ENCODE measurements at regions not wholly inside any gene's neighbourhood (a gene's known extent, or its start where the extent isn't known, plus 50 kb on each side); places are given as distances from the start of the nearest gene placed in this dataset.

DNA sequence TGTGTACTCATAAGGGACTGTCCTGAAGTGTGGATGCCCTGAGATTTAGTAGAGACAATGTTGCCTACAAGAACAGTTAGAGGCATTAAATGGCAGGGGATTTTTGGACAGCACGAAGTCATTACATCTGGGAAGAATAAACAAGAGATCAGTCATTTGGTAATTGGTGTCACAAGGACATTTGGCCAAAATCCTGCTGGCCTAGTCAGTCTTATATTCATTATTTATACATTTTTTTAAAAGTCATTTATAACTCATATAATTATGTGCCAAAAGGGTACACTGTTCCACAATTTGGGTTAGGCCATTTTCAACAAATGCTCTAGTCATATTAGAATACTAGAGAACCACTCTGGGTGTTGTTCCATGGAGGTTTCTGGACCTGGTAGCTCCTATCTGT, 104.7 kb downstream of the LRATD1 start:
- TF ChIP-seq, protein P1, sequence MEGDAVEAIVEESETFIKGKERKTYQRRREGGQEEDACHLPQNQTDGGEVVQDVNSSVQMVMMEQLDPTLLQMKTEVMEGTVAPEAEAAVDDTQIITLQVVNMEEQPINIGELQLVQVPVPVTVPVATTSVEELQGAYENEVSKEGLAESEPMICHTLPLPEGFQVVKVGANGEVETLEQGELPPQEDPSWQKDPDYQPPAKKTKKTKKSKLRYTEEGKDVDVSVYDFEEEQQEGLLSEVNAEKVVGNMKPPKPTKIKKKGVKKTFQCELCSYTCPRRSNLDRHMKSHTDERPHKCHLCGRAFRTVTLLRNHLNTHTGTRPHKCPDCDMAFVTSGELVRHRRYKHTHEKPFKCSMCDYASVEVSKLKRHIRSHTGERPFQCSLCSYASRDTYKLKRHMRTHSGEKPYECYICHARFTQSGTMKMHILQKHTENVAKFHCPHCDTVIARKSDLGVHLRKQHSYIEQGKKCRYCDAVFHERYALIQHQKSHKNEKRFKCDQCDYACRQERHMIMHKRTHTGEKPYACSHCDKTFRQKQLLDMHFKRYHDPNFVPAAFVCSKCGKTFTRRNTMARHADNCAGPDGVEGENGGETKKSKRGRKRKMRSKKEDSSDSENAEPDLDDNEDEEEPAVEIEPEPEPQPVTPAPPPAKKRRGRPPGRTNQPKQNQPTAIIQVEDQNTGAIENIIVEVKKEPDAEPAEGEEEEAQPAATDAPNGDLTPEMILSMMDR (conservative IDR thresholded peaks at IDR 0.05 in 1 of 2, IDR thresholded peaks at IDR 0.05 in 1 of 2; ENCODE audit: low read depth in 1 of 2, low read length in 2 of 2) = no peak
- TF ChIP-seq EZH2 (IDR thresholded peaks at IDR 0.05; ENCODE audit: low read length, missing control alignments) = no peak
